WTC11 (cell line): ENCODE measurements at regions not wholly inside any gene's neighbourhood (a gene's known extent, or its start where the extent isn't known, plus 50 kb on each side); places are given as distances from the start of the nearest gene placed in this dataset.

ENCODE experiments used
- ATAC-seq: fragments of 200-7000 bp; cut with Tn5 transposase; 2 replicates; pipeline ENCODE4 v1.10.0; 2021; ENCODE audit warnings: mild to moderate bottlenecking, moderate library complexity
- CTCF ChIA-PET: fragments of 300-600 bp; sonication (Branson Sonifier 250); formaldehyde crosslinking; loops from one replicate; lab custom pipeline; 2021; ENCODE audit warnings: antibody characterized with exemption; lab: Charles Lee
- POLR2A ChIA-PET: fragments of 350-600 bp; sonication (Branson Sonifier 250); formaldehyde crosslinking; loops from one replicate; lab custom pipeline; 2021; ENCODE audit warnings: antibody characterized with exemption; lab: Charles Lee
- DNase-seq: peaks from one replicate; pipeline ENCODE4 v3.0.0; 2021; ENCODE audit warnings: low spot score
- H3K27ac Mint-ChIP-seq: 2 replicates; pipeline ENCODE4 v1.8.0; 2021; ENCODE audit warnings: mixed read lengths
- H3K27me3 Mint-ChIP-seq: 2 replicates; pipeline ENCODE4 v1.8.0; 2021; ENCODE audit warnings: low read depth, mild to moderate bottlenecking, moderate library complexity, mixed read lengths
- H3K36me3 Mint-ChIP-seq: 2 replicates; pipeline ENCODE4 v1.8.0; 2021; ENCODE audit warnings: mixed read lengths
- H3K4me1 Mint-ChIP-seq: 2 replicates; pipeline ENCODE4 v1.8.0; 2022; ENCODE audit warnings: mixed read lengths
- H3K4me3 Mint-ChIP-seq: 2 replicates; pipeline ENCODE4 v1.8.0; 2021; ENCODE audit warnings: mild to moderate bottlenecking, moderate library complexity, mixed read lengths
- H3K9me3 Mint-ChIP-seq: 2 replicates; pipeline ENCODE4 v1.8.0; 2021; ENCODE audit warnings: mixed read lengths
- CDX4 ChIP-seq: fragments of 250-450 bp; sonication (Bioruptor Pico); IDR thresholded peaks from 2 replicates; pipeline ENCODE4 v1.9.0; 2021; ENCODE audit warnings: moderate library complexity, mild to moderate bottlenecking, inconsistent platforms, borderline replicate concordance
- CREB1 ChIP-seq: sonication (generic); formaldehyde crosslinking; IDR thresholded peaks from 2 replicates; pipeline ENCODE4 v1.8.0; 2023; ENCODE audit warnings: mild to moderate bottlenecking, missing genetic modification reagents
- ELF4 ChIP-seq: sonication (generic); formaldehyde crosslinking; IDR thresholded peaks from 2 replicates; pipeline ENCODE4 v1.8.1; 2022; ENCODE audit warnings: low read depth, mild to moderate bottlenecking, moderate library complexity, missing genetic modification reagents
- GABPB1 ChIP-seq: sonication (generic); formaldehyde crosslinking; IDR thresholded peaks from 2 replicates; pipeline ENCODE4 v1.8.1; 2023; ENCODE audit warnings: mild to moderate bottlenecking, missing genetic modification reagents
- GRHL2 ChIP-seq: fragments of 250-450 bp; sonication (Bioruptor Pico); IDR thresholded peaks from 2 replicates; pipeline ENCODE4 v1.8.0; 2022; ENCODE audit warnings: mild to moderate bottlenecking, moderate library complexity; ENCODE audit not compliant: insufficient replicate concordance, severe bottlenecking
- HMGA2 ChIP-seq: fragments of 250-450 bp; sonication (Bioruptor Pico); IDR thresholded peaks from 2 replicates; pipeline ENCODE4 v1.4.0; 2021; ENCODE audit warnings: mild to moderate bottlenecking, moderate library complexity
- JUN ChIP-seq: sonication (generic); formaldehyde crosslinking; IDR thresholded peaks from 2 replicates; pipeline ENCODE4 v1.8.0; 2023; ENCODE audit warnings: mild to moderate bottlenecking, missing genetic modification reagents
- MAX ChIP-seq: sonication (generic); formaldehyde crosslinking; IDR thresholded peaks from 2 replicates; pipeline ENCODE4 v1.8.0; 2022; ENCODE audit warnings: mild to moderate bottlenecking, missing genetic modification reagents
- MXD4 ChIP-seq: fragments of 250-450 bp; sonication (Bioruptor Pico); IDR thresholded peaks from 2 replicates; pipeline ENCODE4 v1.8.0; 2021; ENCODE audit warnings: mild to moderate bottlenecking, moderate library complexity, borderline replicate concordance
- RELA ChIP-seq: sonication (generic); formaldehyde crosslinking; IDR thresholded peaks from 2 replicates; pipeline ENCODE4 v1.8.1; 2022; ENCODE audit warnings: missing genetic modification reagents, mild to moderate bottlenecking, borderline replicate concordance
- RORB ChIP-seq: fragments of 250-450 bp; sonication (Bioruptor Pico); IDR thresholded peaks from 2 replicates; pipeline ENCODE4 v1.9.0; 2021; ENCODE audit warnings: mild to moderate bottlenecking
- SMAD4 ChIP-seq: sonication (generic); formaldehyde crosslinking; IDR thresholded peaks from 2 replicates; pipeline ENCODE4 v1.8.0; 2022; ENCODE audit warnings: mild to moderate bottlenecking, missing genetic modification reagents
- TEAD1 ChIP-seq: sonication (generic); formaldehyde crosslinking; IDR thresholded peaks from 2 replicates; pipeline ENCODE4 v1.8.0; 2022; ENCODE audit warnings: mild to moderate bottlenecking, missing genetic modification reagents
- TP53 ChIP-seq: sonication (generic); formaldehyde crosslinking; IDR thresholded peaks from 2 replicates; pipeline ENCODE4 v1.8.1; 2023; ENCODE audit warnings: mild to moderate bottlenecking, missing genetic modification reagents
- ZNF219 ChIP-seq: sonication (generic); formaldehyde crosslinking; IDR thresholded peaks from 2 replicates; pipeline ENCODE4 v1.8.0; 2023; ENCODE audit warnings: missing genetic modification reagents, mild to moderate bottlenecking, borderline replicate concordance
- ZNF396 ChIP-seq: fragments of 250-450 bp; sonication (Bioruptor Pico); IDR thresholded peaks from 2 replicates; pipeline ENCODE4 v1.8.0; 2021; ENCODE audit warnings: mild to moderate bottlenecking, moderate library complexity, borderline replicate concordance
- ZNF423 ChIP-seq: fragments of 250-450 bp; sonication (Bioruptor Pico); IDR thresholded peaks from 2 replicates; pipeline ENCODE4 v2.1.2; 2022; ENCODE audit warnings: mild to moderate bottlenecking, moderate library complexity
- ZNF671 ChIP-seq: fragments of 250-450 bp; sonication (Bioruptor Pico); IDR thresholded peaks from 2 replicates; pipeline ENCODE4 v1.8.0; 2021; ENCODE audit warnings: mild to moderate bottlenecking
- TF ChIP-seq, protein P1 (sequence below): fragments of 250-450 bp; sonication (Bioruptor Pico); IDR thresholded peaks from 2 replicates; pipeline ENCODE4 v1.9.0; 2021; ENCODE audit warnings: mild to moderate bottlenecking, borderline replicate concordance
- TF ChIP-seq, protein P2 (sequence below): fragments of 250-450 bp; sonication (Bioruptor Pico); conservative IDR thresholded peaks from 2 replicates; pipeline ENCODE4 v1.9.0; 2021; ENCODE audit warnings: mild to moderate bottlenecking
- TF ChIP-seq, protein P3 (sequence below): fragments of 200-600 bp; IDR thresholded peaks from 2 replicates; pipeline ENCODE4 v1.8.0; 2022; ENCODE audit warnings: antibody characterized with exemption
- TF ChIP-seq, protein P4 (sequence below): sonication (generic); formaldehyde crosslinking; IDR thresholded peaks from 2 replicates; pipeline ENCODE4 v1.8.0; 2022; ENCODE audit warnings: mild to moderate bottlenecking, missing genetic modification reagents

GRCh38 chr12:59459966-59460660 lies 135.7 kb upstream of the SLC16A7 start:
- no peak for DNase-seq
- no peaks in the 10 kb centered on the region for H3K36me3 Mint-ChIP-seq

GRCh38 chr12:59453475-59453874 lies 142.4 kb upstream of the SLC16A7 start:
- no peak for ATAC-seq
- no peak overlapping the region for H3K27ac Mint-ChIP-seq
- no peaks in the 10 kb centered on the region for H3K27me3 Mint-ChIP-seq
- peaks cover under 1% of the 10 kb centered on the region for H3K4me1 Mint-ChIP-seq
- peaks cover 15% of the 10 kb centered on the region for H3K9me3 Mint-ChIP-seq
- TF ChIP-seq GABPB1 (CRISPR knock-in tag) (no peak), HMGA2 (CRISPR knock-in tag) (no peak)
- TF ChIP-seq, protein P1, sequence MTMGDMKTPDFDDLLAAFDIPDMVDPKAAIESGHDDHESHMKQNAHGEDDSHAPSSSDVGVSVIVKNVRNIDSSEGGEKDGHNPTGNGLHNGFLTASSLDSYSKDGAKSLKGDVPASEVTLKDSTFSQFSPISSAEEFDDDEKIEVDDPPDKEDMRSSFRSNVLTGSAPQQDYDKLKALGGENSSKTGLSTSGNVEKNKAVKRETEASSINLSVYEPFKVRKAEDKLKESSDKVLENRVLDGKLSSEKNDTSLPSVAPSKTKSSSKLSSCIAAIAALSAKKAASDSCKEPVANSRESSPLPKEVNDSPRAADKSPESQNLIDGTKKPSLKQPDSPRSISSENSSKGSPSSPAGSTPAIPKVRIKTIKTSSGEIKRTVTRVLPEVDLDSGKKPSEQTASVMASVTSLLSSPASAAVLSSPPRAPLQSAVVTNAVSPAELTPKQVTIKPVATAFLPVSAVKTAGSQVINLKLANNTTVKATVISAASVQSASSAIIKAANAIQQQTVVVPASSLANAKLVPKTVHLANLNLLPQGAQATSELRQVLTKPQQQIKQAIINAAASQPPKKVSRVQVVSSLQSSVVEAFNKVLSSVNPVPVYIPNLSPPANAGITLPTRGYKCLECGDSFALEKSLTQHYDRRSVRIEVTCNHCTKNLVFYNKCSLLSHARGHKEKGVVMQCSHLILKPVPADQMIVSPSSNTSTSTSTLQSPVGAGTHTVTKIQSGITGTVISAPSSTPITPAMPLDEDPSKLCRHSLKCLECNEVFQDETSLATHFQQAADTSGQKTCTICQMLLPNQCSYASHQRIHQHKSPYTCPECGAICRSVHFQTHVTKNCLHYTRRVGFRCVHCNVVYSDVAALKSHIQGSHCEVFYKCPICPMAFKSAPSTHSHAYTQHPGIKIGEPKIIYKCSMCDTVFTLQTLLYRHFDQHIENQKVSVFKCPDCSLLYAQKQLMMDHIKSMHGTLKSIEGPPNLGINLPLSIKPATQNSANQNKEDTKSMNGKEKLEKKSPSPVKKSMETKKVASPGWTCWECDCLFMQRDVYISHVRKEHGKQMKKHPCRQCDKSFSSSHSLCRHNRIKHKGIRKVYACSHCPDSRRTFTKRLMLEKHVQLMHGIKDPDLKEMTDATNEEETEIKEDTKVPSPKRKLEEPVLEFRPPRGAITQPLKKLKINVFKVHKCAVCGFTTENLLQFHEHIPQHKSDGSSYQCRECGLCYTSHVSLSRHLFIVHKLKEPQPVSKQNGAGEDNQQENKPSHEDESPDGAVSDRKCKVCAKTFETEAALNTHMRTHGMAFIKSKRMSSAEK (CRISPR knock-in tag): no peak
- no peak overlapping the region for H3K4me3 Mint-ChIP-seq
- DNase-seq: no peak
- ChIA-PET CTCF (no interaction called here), POLR2A (no interaction called here)
- H3K36me3 Mint-ChIP-seq: no peaks in the 10 kb centered on the region

More at GRCh38 chr12:59459966-59460660, 135.7 kb upstream of the SLC16A7 start:
- Mint-ChIP-seq H3K9me3 (no peaks in the 10 kb centered on the region), H3K4me1 (no peaks in the 10 kb centered on the region), H3K4me3 (no peak overlapping the region), H3K27me3 (no peaks in the 10 kb centered on the region), H3K27ac (no peak overlapping the region)
- ChIA-PET CTCF (no interaction called here), POLR2A (no interaction called here)
- no peak for TF ChIP-seq ZNF671 (CRISPR knock-in tag)
- no peak for TF ChIP-seq MXD4
- TF ChIP-seq ELF4 (CRISPR knock-in tag): no peak
- no peak for TF ChIP-seq SMAD4 (CRISPR knock-in tag)
- TF ChIP-seq ZNF396 (CRISPR knock-in tag): no peak
- no peak for TF ChIP-seq ZNF423 (CRISPR knock-in tag)
- ATAC-seq: no peak

- no peaks in the 10 kb centered on the region for H3K36me3 Mint-ChIP-seq
- no peak overlapping the region for H3K27ac Mint-ChIP-seq
- DNase-seq (no peak), ATAC-seq (no peak)
- H3K27me3 Mint-ChIP-seq: no peaks in the 10 kb centered on the region
- no peak overlapping the region for H3K4me3 Mint-ChIP-seq
- CTCF ChIA-PET: no interaction called here
- peaks cover 15% of the 10 kb centered on the region for H3K9me3 Mint-ChIP-seq
- POLR2A ChIA-PET: no interaction called here
- H3K4me1 Mint-ChIP-seq: peaks cover 7% of the 10 kb centered on the region
- TF ChIP-seq, protein P2, sequence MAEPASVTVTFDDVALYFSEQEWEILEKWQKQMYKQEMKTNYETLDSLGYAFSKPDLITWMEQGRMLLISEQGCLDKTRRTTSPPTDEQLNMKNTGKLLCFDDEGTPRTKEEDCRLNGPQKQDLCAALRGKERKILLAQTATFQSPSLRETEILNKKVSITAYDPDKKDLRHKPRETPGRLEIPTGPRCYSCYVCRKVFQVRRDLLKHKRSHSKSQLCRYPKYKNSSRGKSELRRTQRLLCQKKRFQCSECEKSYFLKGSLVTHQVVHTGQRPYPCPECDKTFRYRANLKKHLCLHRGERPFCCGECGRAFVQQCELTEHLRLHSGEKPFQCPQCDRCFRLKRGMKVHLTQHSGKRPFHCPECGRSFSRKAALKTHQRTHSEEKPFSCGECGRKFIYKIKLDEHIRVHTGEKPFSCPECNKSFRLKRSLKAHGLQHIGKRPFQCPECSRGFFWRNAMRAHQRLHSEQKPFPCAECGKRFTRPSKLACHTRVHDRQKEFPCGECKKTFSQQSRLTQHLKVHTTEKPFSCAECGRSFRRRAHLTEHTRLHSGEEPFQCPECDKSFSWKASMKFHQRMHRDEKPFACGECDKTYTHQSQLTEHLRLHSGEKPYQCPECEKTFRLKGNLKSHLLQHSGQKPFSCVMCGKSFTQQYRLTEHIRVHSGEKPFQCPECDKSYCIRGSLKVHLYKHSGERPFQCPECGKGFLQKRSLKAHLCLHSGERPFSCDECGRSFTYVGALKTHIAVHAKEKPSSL: no peak
- TF ChIP-seq, protein P3, sequence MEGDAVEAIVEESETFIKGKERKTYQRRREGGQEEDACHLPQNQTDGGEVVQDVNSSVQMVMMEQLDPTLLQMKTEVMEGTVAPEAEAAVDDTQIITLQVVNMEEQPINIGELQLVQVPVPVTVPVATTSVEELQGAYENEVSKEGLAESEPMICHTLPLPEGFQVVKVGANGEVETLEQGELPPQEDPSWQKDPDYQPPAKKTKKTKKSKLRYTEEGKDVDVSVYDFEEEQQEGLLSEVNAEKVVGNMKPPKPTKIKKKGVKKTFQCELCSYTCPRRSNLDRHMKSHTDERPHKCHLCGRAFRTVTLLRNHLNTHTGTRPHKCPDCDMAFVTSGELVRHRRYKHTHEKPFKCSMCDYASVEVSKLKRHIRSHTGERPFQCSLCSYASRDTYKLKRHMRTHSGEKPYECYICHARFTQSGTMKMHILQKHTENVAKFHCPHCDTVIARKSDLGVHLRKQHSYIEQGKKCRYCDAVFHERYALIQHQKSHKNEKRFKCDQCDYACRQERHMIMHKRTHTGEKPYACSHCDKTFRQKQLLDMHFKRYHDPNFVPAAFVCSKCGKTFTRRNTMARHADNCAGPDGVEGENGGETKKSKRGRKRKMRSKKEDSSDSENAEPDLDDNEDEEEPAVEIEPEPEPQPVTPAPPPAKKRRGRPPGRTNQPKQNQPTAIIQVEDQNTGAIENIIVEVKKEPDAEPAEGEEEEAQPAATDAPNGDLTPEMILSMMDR: no peak
- TF ChIP-seq MAX (CRISPR knock-in tag): no peak
- TF ChIP-seq RORB (CRISPR knock-in tag): no peak
- TF ChIP-seq GRHL2 (CRISPR knock-in tag): no peak
- no peak for TF ChIP-seq RELA (CRISPR knock-in tag)
- TF ChIP-seq TEAD1 (CRISPR knock-in tag): no peak
- no peak for TF ChIP-seq TP53 (CRISPR knock-in tag)
- TF ChIP-seq ZNF219: no peak
- TF ChIP-seq GABPB1 (CRISPR knock-in tag): no peak
- TF ChIP-seq JUN (CRISPR knock-in tag): no peak
- TF ChIP-seq CDX4: no peak
- TF ChIP-seq, protein P4, sequence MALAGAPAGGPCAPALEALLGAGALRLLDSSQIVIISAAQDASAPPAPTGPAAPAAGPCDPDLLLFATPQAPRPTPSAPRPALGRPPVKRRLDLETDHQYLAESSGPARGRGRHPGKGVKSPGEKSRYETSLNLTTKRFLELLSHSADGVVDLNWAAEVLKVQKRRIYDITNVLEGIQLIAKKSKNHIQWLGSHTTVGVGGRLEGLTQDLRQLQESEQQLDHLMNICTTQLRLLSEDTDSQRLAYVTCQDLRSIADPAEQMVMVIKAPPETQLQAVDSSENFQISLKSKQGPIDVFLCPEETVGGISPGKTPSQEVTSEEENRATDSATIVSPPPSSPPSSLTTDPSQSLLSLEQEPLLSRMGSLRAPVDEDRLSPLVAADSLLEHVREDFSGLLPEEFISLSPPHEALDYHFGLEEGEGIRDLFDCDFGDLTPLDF (CRISPR knock-in tag): no peak
- no peak for TF ChIP-seq CREB1 (CRISPR knock-in tag)
Measured at GRCh38 chr12:59452746-59453145, 143.1 kb upstream of the SLC16A7 start.
